Retinal pigment epithelial cell (primary cell): ENCODE measurements at regions not wholly inside any gene's neighbourhood (a gene's known extent, or its start where the extent isn't known, plus 50 kb on each side); places are given as distances from the start of the nearest gene placed in this dataset.

Source experiments
- DNase-seq: peaks from one replicate; pipeline ENCODE4 v3.0.0-alpha.2; 2010; ENCODE audit warnings: low read depth
- H3K4me3 ChIP-seq: 2 replicates; pipeline ENCODE4 v1.5.1; 2011; ENCODE audit warnings: mild to moderate bottlenecking, low read length, control low read depth, moderate library complexity
- TF ChIP-seq, protein P1 (sequence below): conservative IDR thresholded peaks from 2 replicates; pipeline ENCODE4 v1.5.1; 2011; ENCODE audit warnings: low read depth, low read length, control low read depth, inconsistent platforms

GRCh38 chr2:122357998-122358397, 602.5 kb downstream of the TSN start:
- TF ChIP-seq, protein P1, sequence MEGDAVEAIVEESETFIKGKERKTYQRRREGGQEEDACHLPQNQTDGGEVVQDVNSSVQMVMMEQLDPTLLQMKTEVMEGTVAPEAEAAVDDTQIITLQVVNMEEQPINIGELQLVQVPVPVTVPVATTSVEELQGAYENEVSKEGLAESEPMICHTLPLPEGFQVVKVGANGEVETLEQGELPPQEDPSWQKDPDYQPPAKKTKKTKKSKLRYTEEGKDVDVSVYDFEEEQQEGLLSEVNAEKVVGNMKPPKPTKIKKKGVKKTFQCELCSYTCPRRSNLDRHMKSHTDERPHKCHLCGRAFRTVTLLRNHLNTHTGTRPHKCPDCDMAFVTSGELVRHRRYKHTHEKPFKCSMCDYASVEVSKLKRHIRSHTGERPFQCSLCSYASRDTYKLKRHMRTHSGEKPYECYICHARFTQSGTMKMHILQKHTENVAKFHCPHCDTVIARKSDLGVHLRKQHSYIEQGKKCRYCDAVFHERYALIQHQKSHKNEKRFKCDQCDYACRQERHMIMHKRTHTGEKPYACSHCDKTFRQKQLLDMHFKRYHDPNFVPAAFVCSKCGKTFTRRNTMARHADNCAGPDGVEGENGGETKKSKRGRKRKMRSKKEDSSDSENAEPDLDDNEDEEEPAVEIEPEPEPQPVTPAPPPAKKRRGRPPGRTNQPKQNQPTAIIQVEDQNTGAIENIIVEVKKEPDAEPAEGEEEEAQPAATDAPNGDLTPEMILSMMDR: no peak
- no peak for DNase-seq
- no peak overlapping the region for H3K4me3 ChIP-seq

GRCh38 chr2:122358729-122359128, 603.3 kb downstream of the TSN start:
- no peak overlapping the region for H3K4me3 ChIP-seq
- TF ChIP-seq, protein P1: no peak
- no peak for DNase-seq

DNA sequence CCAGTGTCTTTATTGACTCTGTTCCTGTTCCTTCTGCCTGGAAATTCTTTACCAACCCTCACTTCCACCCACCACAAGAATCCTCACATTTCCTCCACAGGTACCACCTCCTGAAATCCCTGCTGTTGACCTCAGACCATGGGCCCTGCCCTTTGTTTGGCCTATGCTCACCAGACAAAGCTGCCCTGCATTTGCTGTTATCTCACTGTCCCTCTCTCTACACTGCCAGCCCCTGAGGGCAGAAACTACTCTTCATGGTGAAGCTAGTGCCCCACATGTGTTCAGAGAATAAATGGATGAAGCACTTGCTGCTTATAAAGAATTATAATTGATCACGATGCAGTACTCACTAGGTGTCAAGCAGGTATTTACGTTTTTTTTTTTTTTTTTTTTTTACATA, 608.4 kb downstream of the TSN start:
- DNase-seq: no peak
- TF ChIP-seq, protein P1: no peak
- no peak overlapping the region for H3K4me3 ChIP-seq

GRCh38 chr2:122366427-122366826, 611.0 kb downstream of the TSN start:
- DNase-seq: no peak
- TF ChIP-seq, protein P1: no peak
- H3K4me3 ChIP-seq: no peak overlapping the region

DNA sequence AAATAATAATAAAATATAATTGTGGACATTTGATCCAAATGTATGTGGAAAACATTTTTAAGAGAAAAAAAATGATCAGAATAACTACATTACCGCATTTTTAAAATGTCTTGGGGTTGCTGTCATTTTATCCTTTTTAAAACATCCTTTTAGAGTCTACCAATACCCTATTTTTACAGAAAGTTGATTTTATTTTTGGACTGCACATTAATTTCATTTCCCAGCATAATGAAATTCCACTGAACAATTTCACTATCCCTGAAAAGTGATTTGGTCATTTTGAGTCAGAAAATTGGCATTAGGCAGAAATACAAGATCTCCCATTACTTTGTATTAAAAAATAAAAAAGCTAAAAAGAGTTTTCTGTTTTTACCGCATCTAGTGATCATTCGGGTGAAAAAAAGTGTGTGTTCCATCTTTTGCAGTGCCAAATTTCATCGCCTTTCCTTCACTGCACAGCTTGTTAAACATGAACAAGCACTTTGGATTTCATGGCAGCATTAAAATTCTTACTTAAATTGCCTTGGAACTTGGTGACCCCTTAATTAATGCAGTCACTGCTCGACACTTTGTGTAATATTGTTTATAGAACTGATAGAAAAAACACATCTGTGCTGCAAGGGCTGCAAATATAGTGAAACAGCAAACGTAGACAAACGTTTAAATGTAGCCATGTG, 611.7 kb downstream of the TSN start:
- TF ChIP-seq, protein P1: no peak
- no peak overlapping the region for H3K4me3 ChIP-seq

DNA sequence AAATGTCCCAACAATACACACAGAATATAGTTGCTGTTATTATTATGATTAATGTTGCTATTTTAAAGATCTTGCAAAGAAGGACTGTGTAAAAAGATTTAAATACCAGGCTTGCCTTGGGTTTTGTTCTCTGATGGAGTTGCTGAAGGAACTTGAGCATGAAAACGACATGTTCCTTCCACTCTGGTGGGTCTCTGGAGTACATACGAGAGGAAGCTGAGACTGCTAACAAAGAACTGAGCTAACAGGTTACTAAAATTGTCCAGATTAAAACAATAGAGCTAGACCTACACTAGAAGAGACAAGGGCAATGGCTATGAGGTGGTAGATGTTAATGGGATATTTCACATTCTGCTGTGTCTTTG, 612.2 kb downstream of the TSN start:
- no peak overlapping the region for H3K4me3 ChIP-seq
- DNase-seq: no peak
- TF ChIP-seq, protein P1: no peak

More for the DNA sequence above, 611.7 kb downstream of the TSN start:
- DNase-seq: no peak

DNA sequence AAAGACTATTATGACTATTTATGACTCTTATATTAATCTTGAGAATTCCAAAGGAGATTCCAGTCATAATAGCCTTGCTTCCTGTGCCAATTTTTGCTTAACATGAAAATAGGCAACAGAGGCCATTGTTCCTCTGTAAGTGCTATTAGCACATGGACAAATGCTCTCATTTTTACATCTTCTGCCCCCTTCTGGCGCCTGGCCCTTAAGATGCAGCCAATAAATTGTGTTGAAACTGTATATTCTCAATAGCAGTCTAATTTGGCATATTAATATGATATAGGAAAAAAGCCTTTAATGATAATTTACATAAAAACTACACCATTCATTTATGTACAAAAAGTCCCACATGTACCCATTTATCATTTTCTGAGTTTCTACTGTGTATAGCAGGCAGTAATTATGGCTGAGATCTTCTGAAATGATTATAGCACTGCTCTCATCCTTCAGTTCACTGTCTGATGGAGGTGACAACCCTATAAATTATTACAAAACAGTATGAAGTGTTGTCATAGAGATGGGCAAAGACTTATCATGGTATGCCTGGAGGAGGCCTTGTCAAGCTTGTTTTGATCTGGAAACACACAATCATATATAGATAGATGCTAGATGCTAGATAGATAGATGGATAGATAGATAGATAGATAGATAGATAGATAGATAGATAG, 613.3 kb downstream of the TSN start:
- TF ChIP-seq, protein P1: peak; percentile 21
- H3K4me3 ChIP-seq: no peak overlapping the region
- peak; percentile 17 for DNase-seq
